ENCODE measurements at regions not wholly inside any gene's neighbourhood (a gene's known extent, or its start where the extent isn't known, plus 50 kb on each side); places are given as distances from the start of the nearest gene placed in this dataset.

DNA sequence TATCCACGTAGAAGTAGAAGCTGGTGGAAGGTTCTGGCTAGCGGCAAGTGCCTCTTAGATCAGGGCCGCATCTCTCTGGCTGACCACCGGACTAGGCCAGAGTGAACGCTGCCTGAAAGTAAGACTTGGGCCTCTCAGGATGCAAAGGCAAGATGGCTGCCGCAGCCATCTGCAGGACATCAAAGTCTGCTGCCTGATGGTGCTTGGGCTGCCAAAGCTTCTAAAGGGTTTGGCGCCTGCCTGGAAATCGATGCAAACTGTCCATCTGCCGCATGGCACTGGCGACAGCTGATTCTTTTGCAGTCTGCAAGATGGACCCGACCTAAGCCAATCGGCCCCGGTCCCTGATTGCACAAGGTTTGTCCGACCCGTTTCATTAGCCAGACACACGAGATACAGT lies 196.7 kb upstream of the TBC1D5 start:
- TF ChIP-seq SP2 (IDR thresholded peaks at IDR 0.05; ENCODE audit: low read length), result no peak
- Histone ChIP-seq H2BK120ac (replicated peaks; ENCODE audit: low read depth, low read length) (no peak overlapping the region), H3K23ac (ENCODE audit: insufficient read length) (no peak overlapping the region), H3K9me3 (ENCODE audit: insufficient read depth in 2 of 2, low read depth in 1 of 2, low read length in 1 of 2) (no peaks in the 10 kb centered on the region), H3K79me2 (ENCODE audit: control insufficient read depth in 1 of 2, insufficient read depth in 2 of 2, low read length in 2 of 2) (no peaks in the 10 kb centered on the region), H3K18ac (ENCODE audit: extremely low read depth, low read length) (no peak overlapping the region), H3K79me1 (ENCODE audit: low read depth, low read length) (no peaks in the 10 kb centered on the region), H4K8ac (ENCODE audit: extremely low read depth, insufficient read depth, low read length) (no peak overlapping the region; the same call in 1 of the 2 replicates), H2BK12ac (ENCODE audit: low read depth, low read length) (no peak overlapping the region), H4K91ac (replicated peaks; ENCODE audit: insufficient read length, low read length) (no peak overlapping the region), H3K27me3 (replicated peaks in 1 of 4; ENCODE audit: control insufficient read depth in 3 of 4, extremely low read depth in 1 of 4, insufficient read depth in 3 of 4, low read length in 3 of 4) (no peaks in the 10 kb centered on the region), H4K5ac (ENCODE audit: insufficient read length, low read depth, low read length) (no peak overlapping the region), H2AK5ac (ENCODE audit: low read depth, low read length) (no peak overlapping the region), H3K4ac (replicated peaks; ENCODE audit: insufficient read length, low read depth, low read length) (no peak overlapping the region), H3K14ac (ENCODE audit: insufficient read length) (no peak overlapping the region), H3K4me2 (ENCODE audit: insufficient read depth in 1 of 2, low read depth in 2 of 2, low read length in 2 of 2) (no peak overlapping the region), H2BK15ac (ENCODE audit: low read length) (no peak overlapping the region), H3K36me3 (ENCODE audit: control insufficient read depth in 2 of 4, insufficient read depth in 4 of 4, low read length in 3 of 4) (no peaks in the 10 kb centered on the region; a peak in 1 of 8 replicates), H3K9ac (replicated peaks in 1 of 4; ENCODE audit: extremely low read depth in 1 of 4, low read depth in 3 of 4, low read length in 3 of 4) (no peak overlapping the region), H2BK5ac (ENCODE audit: low read depth, low read length) (no peak overlapping the region), H2BK20ac (ENCODE audit: low read length) (no peak overlapping the region), H3K4me3 (ENCODE audit: extremely low read depth in 1 of 4, insufficient read depth in 2 of 4, low read depth in 3 of 4, low read length in 4 of 4) (no peak overlapping the region), H3K4me1 (replicated peaks in 1 of 4; ENCODE audit: control insufficient read depth in 3 of 4, insufficient read depth in 4 of 4, low read length in 3 of 4) (no peaks in the 10 kb centered on the region), H3K27ac (ENCODE audit: low read depth, low read length) (no peak overlapping the region), H4K20me1 (replicated peaks in 1 of 2; ENCODE audit: control insufficient read depth in 1 of 2, insufficient read depth in 2 of 2, low read length in 2 of 2) (no peaks in the 10 kb centered on the region), H2AFZ (ENCODE audit: low read length) (no peak overlapping the region), H3K23me2 (ENCODE audit: low read depth, low read length) (no peaks in the 10 kb centered on the region), H3K56ac (replicated peaks; ENCODE audit: insufficient read length, low read depth, low read length) (no peak overlapping the region)
- 95% methylated on average over 16 of the region's 16 CpGs; no CpG with 5 or more reads in 1 of the 2 experiments for WGBS, 2 experiments (ENCODE audit: extremely low coverage in 1 of 2, insufficient coverage in 1 of 2, insufficient read length in 1 of 2, insufficient replicate concordance in 2 of 2, low coverage in 1 of 2, low lambda C conversion rate in 2 of 2, missing lambda C conversion rate in 1 of 2)
- ChIA-PET CTCF (ENCODE audit: partially characterized antibody) (interaction anchor here (1.0 to 1.2 kb wide), 3 partner anchors 17 to 99 kb away, joined by 3 to 5 read pairs (median 3); no protein-coding TSS in a partner anchor), POLR2A (ENCODE audit: partially characterized antibody) (interaction anchor here (1.6 kb wide), 1 partner anchor 14 kb away, joined by 3 read pairs; no protein-coding TSS in a partner anchor)
- no peak for FAIRE-seq
- DNase-seq (ENCODE audit: low read depth in 1 of 2, low spot score in 2 of 2), result no peak

All from H1 (cell line).